ENCODE measurements at regions not wholly inside any gene's neighbourhood (a gene's known extent, or its start where the extent isn't known, plus 50 kb on each side); places are given as distances from the start of the nearest gene placed in this dataset.

DNA sequence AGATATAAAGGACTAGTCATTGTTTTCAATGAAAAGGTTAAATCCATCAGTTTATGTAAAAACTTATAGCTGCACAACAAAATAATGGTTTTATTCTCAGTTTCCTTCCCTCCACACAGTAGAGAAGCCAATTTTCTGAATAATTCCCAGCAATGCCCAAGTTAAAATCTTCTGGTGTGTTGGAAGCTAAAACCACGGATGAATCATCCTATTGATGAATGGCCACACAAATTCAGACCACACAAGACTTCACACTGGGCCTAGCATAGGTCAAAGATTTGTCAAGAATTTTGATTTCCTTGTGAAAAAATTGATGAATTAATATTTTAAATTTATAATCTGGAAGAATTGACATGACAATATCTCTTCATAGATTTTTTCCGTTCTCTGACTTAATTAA is 617.6 kb downstream of the INHBA start:
- H3K4me1 ChIP-seq (ENCODE audit: insufficient read depth, low read length, poor library complexity, severe bottlenecking) = no peaks in the 10 kb centered on the region
- no peaks in the 10 kb centered on the region for H3K79me2 ChIP-seq (ENCODE audit: insufficient read depth, low read depth, low read length)
- intact Hi-C loops (cut with micrococcal nuclease; ENCODE audit: unreplicated experiment) = no loop called here
- no peaks in the 10 kb centered on the region for H3K9me2 ChIP-seq (ENCODE audit: insufficient read depth, low read length)
- BruUV-seq (replicated peaks) = no TSS peak
- H2AFZ ChIP-seq (ENCODE audit: low read length) = no peak overlapping the region
- H3K36me3 ChIP-seq (ENCODE audit: insufficient read depth, low read length) = no peaks in the 10 kb centered on the region
- no peak overlapping the region for H3K4me3 ChIP-seq (ENCODE audit: low read depth, low read length, poor library complexity, severe bottlenecking)
- no peaks in the 10 kb centered on the region for H4K20me1 ChIP-seq (ENCODE audit: insufficient read depth, low read length)
- ChIA-PET POLR2A (no interaction called here), CTCF (ENCODE audit: unreplicated experiment) (no interaction called here)
- H3K27ac ChIP-seq (ENCODE audit: low read depth, low read length, poor library complexity, severe bottlenecking) = no peak overlapping the region
- no peaks in the 10 kb centered on the region for H3K9me3 ChIP-seq (ENCODE audit: low read length)
- TF ChIP-seq, protein P1, sequence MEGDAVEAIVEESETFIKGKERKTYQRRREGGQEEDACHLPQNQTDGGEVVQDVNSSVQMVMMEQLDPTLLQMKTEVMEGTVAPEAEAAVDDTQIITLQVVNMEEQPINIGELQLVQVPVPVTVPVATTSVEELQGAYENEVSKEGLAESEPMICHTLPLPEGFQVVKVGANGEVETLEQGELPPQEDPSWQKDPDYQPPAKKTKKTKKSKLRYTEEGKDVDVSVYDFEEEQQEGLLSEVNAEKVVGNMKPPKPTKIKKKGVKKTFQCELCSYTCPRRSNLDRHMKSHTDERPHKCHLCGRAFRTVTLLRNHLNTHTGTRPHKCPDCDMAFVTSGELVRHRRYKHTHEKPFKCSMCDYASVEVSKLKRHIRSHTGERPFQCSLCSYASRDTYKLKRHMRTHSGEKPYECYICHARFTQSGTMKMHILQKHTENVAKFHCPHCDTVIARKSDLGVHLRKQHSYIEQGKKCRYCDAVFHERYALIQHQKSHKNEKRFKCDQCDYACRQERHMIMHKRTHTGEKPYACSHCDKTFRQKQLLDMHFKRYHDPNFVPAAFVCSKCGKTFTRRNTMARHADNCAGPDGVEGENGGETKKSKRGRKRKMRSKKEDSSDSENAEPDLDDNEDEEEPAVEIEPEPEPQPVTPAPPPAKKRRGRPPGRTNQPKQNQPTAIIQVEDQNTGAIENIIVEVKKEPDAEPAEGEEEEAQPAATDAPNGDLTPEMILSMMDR (conservative IDR thresholded peaks at IDR 0.05; ENCODE audit: low read length) = no peak
- DNase-seq (ENCODE audit: low spot score) = no peak
- H3K4me2 ChIP-seq (ENCODE audit: low read length) = no peak overlapping the region

GRCh38 chr7:41084381-41084780 is 618.5 kb downstream of the INHBA start:
- no peaks in the 10 kb centered on the region for H3K4me1 ChIP-seq (ENCODE audit: insufficient read depth, low read length, poor library complexity, severe bottlenecking)
- H3K9me2 ChIP-seq (ENCODE audit: insufficient read depth, low read length) = no peaks in the 10 kb centered on the region
- no peak overlapping the region for H3K4me2 ChIP-seq (ENCODE audit: low read length)
- DNase-seq (ENCODE audit: low spot score) = no peak
- H3K27ac ChIP-seq (ENCODE audit: low read depth, low read length, poor library complexity, severe bottlenecking) = no peak overlapping the region
- TF ChIP-seq EZH2phosphoT487 (IDR thresholded peaks at IDR 0.05; ENCODE audit: borderline replicate concordance, low read depth, low read length) = no peak
- TF ChIP-seq, protein P1 (conservative IDR thresholded peaks at IDR 0.05; ENCODE audit: low read length) = no peak
- ChIA-PET POLR2A (no interaction called here), CTCF (ENCODE audit: unreplicated experiment) (no interaction called here)
- no peaks in the 10 kb centered on the region for H3K9me3 ChIP-seq (ENCODE audit: low read length)
- no peak overlapping the region for H2AFZ ChIP-seq (ENCODE audit: low read length)
- H3K79me2 ChIP-seq (ENCODE audit: insufficient read depth, low read depth, low read length) = no peaks in the 10 kb centered on the region
- no peaks in the 10 kb centered on the region for H4K20me1 ChIP-seq (ENCODE audit: insufficient read depth, low read length)
- H3K4me3 ChIP-seq (ENCODE audit: low read depth, low read length, poor library complexity, severe bottlenecking) = no peak overlapping the region
- no TSS peak for BruUV-seq (replicated peaks)
- no peaks in the 10 kb centered on the region for H3K36me3 ChIP-seq (ENCODE audit: insufficient read depth, low read length)
- intact Hi-C loops (cut with micrococcal nuclease; ENCODE audit: unreplicated experiment) = no loop called here

DNA sequence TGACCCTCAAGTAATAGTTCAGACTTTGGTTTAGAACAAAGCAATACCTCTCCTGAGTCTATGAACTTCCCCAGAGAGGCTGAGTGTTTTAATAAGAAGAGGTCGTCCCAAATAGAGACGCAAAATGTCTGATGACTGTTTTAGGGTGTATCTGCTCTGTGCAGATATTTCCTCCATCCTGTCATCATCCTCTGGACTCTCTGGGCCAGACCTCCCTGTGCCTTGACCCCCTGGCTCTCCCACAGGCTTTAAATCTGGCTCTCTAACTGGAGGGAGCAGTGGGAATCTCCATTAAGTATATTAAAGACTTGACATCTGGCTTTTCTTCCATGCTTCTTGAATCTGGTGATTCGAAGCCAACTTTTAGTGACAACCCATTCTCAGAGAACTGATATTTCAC is 633.3 kb downstream of the INHBA start:
- ChIA-PET POLR2A (no interaction called here), CTCF (ENCODE audit: unreplicated experiment) (no interaction called here)
- Histone ChIP-seq H3K9me3 (ENCODE audit: low read length) (no peaks in the 10 kb centered on the region), H3K9me2 (ENCODE audit: insufficient read depth, low read length) (no peaks in the 10 kb centered on the region), H3K4me1 (ENCODE audit: insufficient read depth, low read length, poor library complexity, severe bottlenecking) (no peaks in the 10 kb centered on the region), H2AFZ (ENCODE audit: low read length) (no peak overlapping the region), H3K4me3 (ENCODE audit: low read depth, low read length, poor library complexity, severe bottlenecking) (no peak overlapping the region), H4K20me1 (ENCODE audit: insufficient read depth, low read length) (no peaks in the 10 kb centered on the region), H3K27ac (ENCODE audit: low read depth, low read length, poor library complexity, severe bottlenecking) (no peak overlapping the region), H3K4me2 (ENCODE audit: low read length) (no peak overlapping the region), H3K79me2 (ENCODE audit: insufficient read depth, low read depth, low read length) (no peaks in the 10 kb centered on the region), H3K36me3 (ENCODE audit: insufficient read depth, low read length) (no peaks in the 10 kb centered on the region)
- BruUV-seq (replicated peaks) = no TSS peak
- no peak for DNase-seq (ENCODE audit: low spot score)
- TF ChIP-seq EZH2phosphoT487 (IDR thresholded peaks at IDR 0.05; ENCODE audit: borderline replicate concordance, low read depth, low read length) = no peak
- TF ChIP-seq, protein P1 (conservative IDR thresholded peaks at IDR 0.05; ENCODE audit: low read length) = no peak
- intact Hi-C loops (cut with micrococcal nuclease; ENCODE audit: unreplicated experiment) = no loop called here
